ENCODE measurements at regions not wholly inside any gene's neighbourhood (a gene's known extent, or its start where the extent isn't known, plus 50 kb on each side); places are given as distances from the start of the nearest gene placed in this dataset.

DNA sequence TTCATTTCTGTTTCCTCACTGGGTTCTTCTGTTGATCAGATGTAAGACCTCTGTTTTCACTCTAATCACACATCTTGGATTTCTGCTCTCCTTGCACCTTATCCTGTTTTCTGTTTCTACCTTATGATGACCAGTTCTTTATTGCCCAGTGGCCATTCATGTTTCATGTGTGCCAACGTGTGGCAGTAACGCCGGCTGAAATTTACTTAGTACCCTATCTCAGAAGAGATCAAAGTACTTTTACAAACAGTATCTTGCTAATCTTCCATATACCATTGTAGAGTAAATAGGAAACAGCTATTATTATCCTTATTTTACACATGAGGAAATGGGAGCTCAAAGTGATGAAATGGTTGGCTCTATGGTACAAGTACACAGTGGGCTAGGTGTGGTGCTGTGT lies 74.0 kb downstream of the GATA3 start:
- 59% methylated on average over 3 of the region's 3 CpGs for WGBS
- H3K9me3 ChIP-seq (ENCODE audit: control insufficient read depth in 4 of 4, low read length in 3 of 4): no peaks in the 10 kb centered on the region

DNA sequence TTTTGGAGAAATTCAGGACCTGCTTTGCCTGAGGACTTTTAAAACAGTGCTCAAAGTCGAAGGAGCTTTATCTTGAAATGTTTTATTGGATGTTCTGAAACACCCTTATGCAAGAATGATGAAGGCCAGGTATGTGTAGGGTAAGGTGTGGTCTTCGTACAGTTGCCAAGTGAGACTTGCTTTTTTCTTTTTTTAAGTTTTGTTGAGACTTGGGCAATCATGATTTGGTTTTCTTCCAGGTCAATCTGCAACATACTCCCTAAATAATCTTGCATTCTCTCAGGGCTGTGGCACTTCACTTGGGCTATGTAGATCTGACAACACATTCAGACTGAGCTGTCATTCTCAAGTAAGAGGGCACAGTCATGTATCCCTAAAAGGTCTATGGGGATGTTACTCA lies 75.0 kb downstream of the GATA3 start:
- no peak for DNase-seq (ENCODE audit: low spot score)
- H3K27ac ChIP-seq (ENCODE audit: low read depth in 1 of 2, low read length in 2 of 2): no peak overlapping the region
- H3K4me3 ChIP-seq (ENCODE audit: low read depth in 1 of 3, low read length in 3 of 3): no peak overlapping the region
- no peak for TF ChIP-seq HNF4G (IDR thresholded peaks at IDR 0.05)
- TF ChIP-seq YY1 (IDR thresholded peaks at IDR 0.05): no peak
- TF ChIP-seq ATF3 (IDR thresholded peaks at IDR 0.05): no peak
- no peak for TF ChIP-seq RXRA (IDR thresholded peaks at IDR 0.05)
- TF ChIP-seq JUND (IDR thresholded peaks at IDR 0.05): no peak
- TF ChIP-seq, protein P1, sequence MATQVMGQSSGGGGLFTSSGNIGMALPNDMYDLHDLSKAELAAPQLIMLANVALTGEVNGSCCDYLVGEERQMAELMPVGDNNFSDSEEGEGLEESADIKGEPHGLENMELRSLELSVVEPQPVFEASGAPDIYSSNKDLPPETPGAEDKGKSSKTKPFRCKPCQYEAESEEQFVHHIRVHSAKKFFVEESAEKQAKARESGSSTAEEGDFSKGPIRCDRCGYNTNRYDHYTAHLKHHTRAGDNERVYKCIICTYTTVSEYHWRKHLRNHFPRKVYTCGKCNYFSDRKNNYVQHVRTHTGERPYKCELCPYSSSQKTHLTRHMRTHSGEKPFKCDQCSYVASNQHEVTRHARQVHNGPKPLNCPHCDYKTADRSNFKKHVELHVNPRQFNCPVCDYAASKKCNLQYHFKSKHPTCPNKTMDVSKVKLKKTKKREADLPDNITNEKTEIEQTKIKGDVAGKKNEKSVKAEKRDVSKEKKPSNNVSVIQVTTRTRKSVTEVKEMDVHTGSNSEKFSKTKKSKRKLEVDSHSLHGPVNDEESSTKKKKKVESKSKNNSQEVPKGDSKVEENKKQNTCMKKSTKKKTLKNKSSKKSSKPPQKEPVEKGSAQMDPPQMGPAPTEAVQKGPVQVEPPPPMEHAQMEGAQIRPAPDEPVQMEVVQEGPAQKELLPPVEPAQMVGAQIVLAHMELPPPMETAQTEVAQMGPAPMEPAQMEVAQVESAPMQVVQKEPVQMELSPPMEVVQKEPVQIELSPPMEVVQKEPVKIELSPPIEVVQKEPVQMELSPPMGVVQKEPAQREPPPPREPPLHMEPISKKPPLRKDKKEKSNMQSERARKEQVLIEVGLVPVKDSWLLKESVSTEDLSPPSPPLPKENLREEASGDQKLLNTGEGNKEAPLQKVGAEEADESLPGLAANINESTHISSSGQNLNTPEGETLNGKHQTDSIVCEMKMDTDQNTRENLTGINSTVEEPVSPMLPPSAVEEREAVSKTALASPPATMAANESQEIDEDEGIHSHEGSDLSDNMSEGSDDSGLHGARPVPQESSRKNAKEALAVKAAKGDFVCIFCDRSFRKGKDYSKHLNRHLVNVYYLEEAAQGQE (IDR thresholded peaks at IDR 0.05): no peak
- no peak for TF ChIP-seq FOXA2 (IDR thresholded peaks at IDR 0.05)
- TF ChIP-seq HNF4A (conservative IDR thresholded peaks at IDR 0.05): no peak
- no peak for TF ChIP-seq TAF1 (conservative IDR thresholded peaks at IDR 0.05)
- no peak for TF ChIP-seq NR2F2 (IDR thresholded peaks at IDR 0.05)
- no peak for TF ChIP-seq MAX (IDR thresholded peaks at IDR 0.05)
- TF ChIP-seq, protein P2, sequence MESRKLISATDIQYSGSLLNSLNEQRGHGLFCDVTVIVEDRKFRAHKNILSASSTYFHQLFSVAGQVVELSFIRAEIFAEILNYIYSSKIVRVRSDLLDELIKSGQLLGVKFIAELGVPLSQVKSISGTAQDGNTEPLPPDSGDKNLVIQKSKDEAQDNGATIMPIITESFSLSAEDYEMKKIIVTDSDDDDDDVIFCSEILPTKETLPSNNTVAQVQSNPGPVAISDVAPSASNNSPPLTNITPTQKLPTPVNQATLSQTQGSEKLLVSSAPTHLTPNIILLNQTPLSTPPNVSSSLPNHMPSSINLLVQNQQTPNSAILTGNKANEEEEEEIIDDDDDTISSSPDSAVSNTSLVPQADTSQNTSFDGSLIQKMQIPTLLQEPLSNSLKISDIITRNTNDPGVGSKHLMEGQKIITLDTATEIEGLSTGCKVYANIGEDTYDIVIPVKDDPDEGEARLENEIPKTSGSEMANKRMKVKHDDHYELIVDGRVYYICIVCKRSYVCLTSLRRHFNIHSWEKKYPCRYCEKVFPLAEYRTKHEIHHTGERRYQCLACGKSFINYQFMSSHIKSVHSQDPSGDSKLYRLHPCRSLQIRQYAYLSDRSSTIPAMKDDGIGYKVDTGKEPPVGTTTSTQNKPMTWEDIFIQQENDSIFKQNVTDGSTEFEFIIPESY (IDR thresholded peaks at IDR 0.05): no peak
- no peak for TF ChIP-seq GABPA (IDR thresholded peaks at IDR 0.05 in 1 of 2, conservative IDR thresholded peaks at IDR 0.05 in 1 of 2)
- TF ChIP-seq, protein P3, sequence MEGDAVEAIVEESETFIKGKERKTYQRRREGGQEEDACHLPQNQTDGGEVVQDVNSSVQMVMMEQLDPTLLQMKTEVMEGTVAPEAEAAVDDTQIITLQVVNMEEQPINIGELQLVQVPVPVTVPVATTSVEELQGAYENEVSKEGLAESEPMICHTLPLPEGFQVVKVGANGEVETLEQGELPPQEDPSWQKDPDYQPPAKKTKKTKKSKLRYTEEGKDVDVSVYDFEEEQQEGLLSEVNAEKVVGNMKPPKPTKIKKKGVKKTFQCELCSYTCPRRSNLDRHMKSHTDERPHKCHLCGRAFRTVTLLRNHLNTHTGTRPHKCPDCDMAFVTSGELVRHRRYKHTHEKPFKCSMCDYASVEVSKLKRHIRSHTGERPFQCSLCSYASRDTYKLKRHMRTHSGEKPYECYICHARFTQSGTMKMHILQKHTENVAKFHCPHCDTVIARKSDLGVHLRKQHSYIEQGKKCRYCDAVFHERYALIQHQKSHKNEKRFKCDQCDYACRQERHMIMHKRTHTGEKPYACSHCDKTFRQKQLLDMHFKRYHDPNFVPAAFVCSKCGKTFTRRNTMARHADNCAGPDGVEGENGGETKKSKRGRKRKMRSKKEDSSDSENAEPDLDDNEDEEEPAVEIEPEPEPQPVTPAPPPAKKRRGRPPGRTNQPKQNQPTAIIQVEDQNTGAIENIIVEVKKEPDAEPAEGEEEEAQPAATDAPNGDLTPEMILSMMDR (IDR thresholded peaks at IDR 0.05; ENCODE audit: low read depth, low read length, missing input control): no peak
- no peak for TF ChIP-seq FOXA1 (IDR thresholded peaks at IDR 0.05)
- no peak for TF ChIP-seq RAD21 (IDR thresholded peaks at IDR 0.05)
- TF ChIP-seq SP1 (IDR thresholded peaks at IDR 0.05): no peak
- no peak for TF ChIP-seq EGR1 (IDR thresholded peaks at IDR 0.05; ENCODE audit: low read depth in 2 of 2)
- H3K9me3 ChIP-seq (ENCODE audit: control insufficient read depth in 4 of 4, low read length in 3 of 4): no peaks in the 10 kb centered on the region
- WGBS: 72% methylated on average over 2 of the region's 2 CpGs
- H3K9ac ChIP-seq (ENCODE audit: low read depth in 1 of 2, low read length in 2 of 2): no peak overlapping the region
- H3K36me3 ChIP-seq (ENCODE audit: control insufficient read depth in 4 of 4, insufficient read depth in 3 of 4, low read depth in 1 of 4, low read length in 3 of 4): no peaks in the 10 kb centered on the region
- no peaks in the 10 kb centered on the region for H3K4me1 ChIP-seq (ENCODE audit: control insufficient read depth in 4 of 4, insufficient read depth in 4 of 4, low read length in 3 of 4)
- peaks cover 0 to 5% (median 0%) of the 10 kb centered on the region in 4 donors for H3K27me3 ChIP-seq (ENCODE audit: control insufficient read depth in 4 of 4, insufficient read depth in 4 of 4, low read length in 3 of 4)

More for the DNA sequence above, 74.0 kb downstream of the GATA3 start:
- Histone ChIP-seq H3K36me3 (ENCODE audit: control insufficient read depth in 4 of 4, insufficient read depth in 3 of 4, low read depth in 1 of 4, low read length in 3 of 4) (no peaks in the 10 kb centered on the region), H3K9ac (ENCODE audit: low read depth in 1 of 2, low read length in 2 of 2) (no peak overlapping the region), H3K4me3 (ENCODE audit: low read depth in 1 of 3, low read length in 3 of 3) (no peak overlapping the region), H3K27ac (ENCODE audit: low read depth in 1 of 2, low read length in 2 of 2) (no peak overlapping the region), H3K27me3 (ENCODE audit: control insufficient read depth in 4 of 4, insufficient read depth in 4 of 4, low read length in 3 of 4) (peaks cover 0 to 5% (median 0%) of the 10 kb centered on the region in 4 donors), H3K4me1 (ENCODE audit: control insufficient read depth in 4 of 4, insufficient read depth in 4 of 4, low read length in 3 of 4) (no peaks in the 10 kb centered on the region)
- DNase-seq (ENCODE audit: low spot score): no peak
- no peak for TF ChIP-seq RXRA (IDR thresholded peaks at IDR 0.05)
- no peak for TF ChIP-seq SP1 (IDR thresholded peaks at IDR 0.05)
- TF ChIP-seq GABPA (IDR thresholded peaks at IDR 0.05 in 1 of 2, conservative IDR thresholded peaks at IDR 0.05 in 1 of 2): no peak
